Transverse colon (tissue), 4 donors: ENCODE measurements at regions not wholly inside any gene's neighbourhood (a gene's known extent, or its start where the extent isn't known, plus 50 kb on each side); places are given as distances from the start of the nearest gene placed in this dataset.

Experiments
- DNase-seq: peaks from one replicate; pipeline ENCODE4 v3.0.0-alpha.2; 2019
- H3K27ac ChIP-seq, 4 donors: fragments of 200-600 bp; sonication (generic); 2 replicates each; pipeline ENCODE4 v1.5.1; 2016 to 2018; ENCODE audit warnings: inconsistent platforms in 4 of 4
- H3K27me3 ChIP-seq: fragments of 200-600 bp; sonication (generic); 2 replicates; pipeline ENCODE4 v1.5.1; 2017; ENCODE audit warnings: inconsistent platforms
- H3K36me3 ChIP-seq, 4 donors: fragments of 200-600 bp; sonication (generic); 2 replicates each; pipeline ENCODE4 v1.5.1; 2017 to 2019; ENCODE audit warnings: inconsistent platforms in 4 of 4
- H3K4me1 ChIP-seq, 4 donors: fragments of 200-600 bp; sonication (generic); 2 replicates each; pipeline ENCODE4 v1.5.1; 2017 to 2020; ENCODE audit warnings: inconsistent platforms in 4 of 4
- H3K4me3 ChIP-seq, 4 donors: fragments of 200-600 bp; sonication (generic); 1 replicate in 1 of 4; 2 replicates in 3 of 4; pipeline versions ENCODE4 v1.5.1 to v1.6.1; 2017 to 2019; ENCODE audit warnings: inconsistent platforms in 4 of 4
- H3K9me3 ChIP-seq, 2 donors: fragments of 200-600 bp; sonication (generic); 2 replicates each; pipeline ENCODE4 v1.5.1; 2017 to 2019; ENCODE audit warnings: inconsistent platforms in 2 of 2
- EP300 ChIP-seq: sonication (generic); formaldehyde crosslinking; IDR thresholded peaks from one replicate; pipeline ENCODE4 v1.6.1; 2017; ENCODE audit warnings: antibody characterized with exemption, low read depth
- POLR2A ChIP-seq: fragments of 450-650 bp; IDR thresholded peaks from one replicate; pipeline ENCODE4 v1.6.1; 2016; ENCODE audit warnings: antibody characterized with exemption, mild to moderate bottlenecking, moderate library complexity
- POLR2AphosphoS5 ChIP-seq, 3 donors: sonication (generic); formaldehyde crosslinking; IDR thresholded peaks; one replicate each; pipeline ENCODE4 v1.6.1; 2016; ENCODE audit warnings: antibody characterized with exemption in 3 of 3
- WGBS, 2 donors: methylation state at CpG; one replicate each; pipeline ENCODE4 v1.1.5; 2018; ENCODE audit warnings: low coverage in 1 of 2; 5-methylcytosine and 5-hydroxymethylcytosine counted together
- in situ Hi-C, 4 donors: fragments of 200-750 bp; cut with MboI; loops; one replicate each; pipeline versions ENCODE4 v1.15.0 to v1.15.1; 2017; ENCODE audit warnings: low sequenced_read_pairs in 3 of 4, low pct_ligation_motif_present in 1 of 4, low pct_unique_long_range_greater_than_20kb in 1 of 4
- intact Hi-C: fragments of 100-400 bp; cut with DNase I; formaldehyde crosslinking; loops from one replicate; pipeline ENCODE4 v1.15.1; 2023; ENCODE audit warnings: low total_unique reads
- TF ChIP-seq, protein P1 (sequence below), 5 experiments: fragments of 200-600 bp in 3 of 5; fragments of 450-650 bp in 2 of 5; sonication (generic) in 3 of 5; IDR thresholded peaks; 1 replicate in 2 of 5; 2 replicates in 3 of 5; pipeline ENCODE4 v1.5.1; 2016 to 2017; ENCODE audit warnings: antibody characterized with exemption in 5 of 5, inconsistent platforms in 3 of 5, mild to moderate bottlenecking in 2 of 5, moderate library complexity in 1 of 5

DNA sequence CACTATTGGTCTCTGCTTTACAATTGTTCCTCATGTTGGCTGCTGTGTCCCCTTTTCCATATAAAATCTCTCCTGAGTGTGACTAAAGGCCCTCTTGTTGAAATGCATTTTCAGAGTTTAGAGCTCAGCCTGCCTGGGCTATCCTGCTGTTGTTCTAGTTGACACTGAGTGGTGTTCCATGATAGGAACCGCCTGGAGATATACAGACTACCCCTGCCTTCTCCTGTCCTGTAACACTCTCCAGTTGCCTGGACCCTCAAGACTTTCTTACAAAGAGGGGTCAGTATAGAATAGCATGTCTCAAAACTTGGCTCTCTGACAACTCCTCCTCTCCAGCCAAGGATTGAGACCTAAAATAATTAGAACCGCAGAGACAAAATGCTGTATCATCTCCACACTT, 152.0 kb upstream of the POU3F1 start:
- WGBS, 2 donors = 38 to 82% methylated on average over 1 to 2 of the region's 2 CpGs
- intact Hi-C loops = no loop called here
- no peaks in the 10 kb centered on the region for H3K4me1 ChIP-seq
- no peak for TF ChIP-seq EP300
- TF ChIP-seq POLR2A = no peak
- TF ChIP-seq, protein P1, sequence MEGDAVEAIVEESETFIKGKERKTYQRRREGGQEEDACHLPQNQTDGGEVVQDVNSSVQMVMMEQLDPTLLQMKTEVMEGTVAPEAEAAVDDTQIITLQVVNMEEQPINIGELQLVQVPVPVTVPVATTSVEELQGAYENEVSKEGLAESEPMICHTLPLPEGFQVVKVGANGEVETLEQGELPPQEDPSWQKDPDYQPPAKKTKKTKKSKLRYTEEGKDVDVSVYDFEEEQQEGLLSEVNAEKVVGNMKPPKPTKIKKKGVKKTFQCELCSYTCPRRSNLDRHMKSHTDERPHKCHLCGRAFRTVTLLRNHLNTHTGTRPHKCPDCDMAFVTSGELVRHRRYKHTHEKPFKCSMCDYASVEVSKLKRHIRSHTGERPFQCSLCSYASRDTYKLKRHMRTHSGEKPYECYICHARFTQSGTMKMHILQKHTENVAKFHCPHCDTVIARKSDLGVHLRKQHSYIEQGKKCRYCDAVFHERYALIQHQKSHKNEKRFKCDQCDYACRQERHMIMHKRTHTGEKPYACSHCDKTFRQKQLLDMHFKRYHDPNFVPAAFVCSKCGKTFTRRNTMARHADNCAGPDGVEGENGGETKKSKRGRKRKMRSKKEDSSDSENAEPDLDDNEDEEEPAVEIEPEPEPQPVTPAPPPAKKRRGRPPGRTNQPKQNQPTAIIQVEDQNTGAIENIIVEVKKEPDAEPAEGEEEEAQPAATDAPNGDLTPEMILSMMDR (IDR thresholded peaks at IDR 0.05) = no peak
- TF ChIP-seq POLR2AphosphoS5 (IDR thresholded peaks at IDR 0.05) = no peak
- H3K27ac ChIP-seq = no peak overlapping the region
- in situ Hi-C loops = no loop called here
- no peak overlapping the region for H3K4me3 ChIP-seq
- H3K36me3 ChIP-seq = no peaks in the 10 kb centered on the region
- H3K27me3 ChIP-seq = no peaks in the 10 kb centered on the region
- DNase-seq = no peak
- H3K9me3 ChIP-seq = no peaks in the 10 kb centered on the region

DNA sequence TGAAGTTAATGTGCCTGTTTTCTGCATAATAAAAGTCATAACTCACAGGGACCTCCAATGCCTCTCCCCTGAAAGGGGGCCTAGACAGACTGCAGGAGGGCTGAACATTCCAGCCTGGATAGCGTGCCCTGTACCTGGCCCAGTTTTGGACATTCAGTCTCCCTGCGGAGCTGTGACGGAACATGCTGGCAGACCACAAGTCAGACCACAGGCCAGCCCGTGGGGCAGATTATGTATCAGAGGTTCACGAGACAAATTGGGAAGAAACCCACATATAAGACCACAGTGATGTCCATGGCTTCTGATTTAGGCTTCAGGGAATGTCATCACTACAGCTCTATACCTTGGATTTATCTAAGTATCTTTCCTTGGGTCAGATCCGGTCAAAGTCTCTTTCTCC, 151.5 kb upstream of the POU3F1 start:
- 76 to 100% methylated on average over 1 to 6 of the region's 6 CpGs for WGBS, 2 donors

DNA sequence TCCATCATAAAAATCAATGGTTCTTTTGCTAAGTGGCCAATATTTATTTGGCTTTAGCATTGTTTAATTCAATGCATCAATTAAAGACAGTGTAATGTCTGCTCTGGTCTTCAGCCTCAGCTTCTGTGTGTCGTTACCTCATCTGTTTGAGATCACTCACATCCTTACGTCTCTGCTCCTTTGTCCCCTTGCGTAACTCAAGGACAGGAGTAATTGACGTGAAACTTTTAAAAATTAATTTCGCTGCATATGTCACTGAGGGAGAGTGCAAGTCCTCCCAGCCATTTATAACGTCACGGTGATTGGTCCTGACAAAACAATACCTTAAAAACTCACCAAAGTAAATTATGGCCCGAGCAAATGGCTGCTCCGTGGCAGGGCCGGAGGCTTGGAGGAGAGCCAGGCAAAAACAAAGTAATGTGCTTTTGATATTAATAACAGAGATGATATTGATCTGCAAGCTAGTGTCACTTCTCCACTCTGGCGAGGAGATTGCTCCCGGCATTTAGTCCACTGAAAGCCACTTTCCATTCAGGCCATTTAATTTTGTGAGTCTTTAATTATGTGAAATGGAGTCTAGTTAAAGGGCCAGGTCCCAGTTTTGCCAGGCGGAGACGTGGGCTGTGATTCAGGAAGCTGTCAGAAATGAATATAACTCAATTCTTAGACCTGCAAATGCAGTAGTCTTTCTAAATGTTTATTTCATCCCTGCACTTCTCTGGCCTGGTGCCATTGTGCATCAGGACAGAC, 150.9 kb upstream of the POU3F1 start:
- H3K4me3 ChIP-seq = no peak overlapping the region
- H3K36me3 ChIP-seq = no peaks in the 10 kb centered on the region
- no peak for DNase-seq
- 49 to 54% methylated on average over 12 to 14 of the region's 14 CpGs for WGBS, 2 donors
- no peaks in the 10 kb centered on the region for H3K27me3 ChIP-seq
- intact Hi-C loops = no loop called here
- in situ Hi-C loops = no loop called here
- no peaks in the 10 kb centered on the region for H3K4me1 ChIP-seq
- no peaks in the 10 kb centered on the region for H3K9me3 ChIP-seq
- H3K27ac ChIP-seq = no peak overlapping the region
- TF ChIP-seq POLR2AphosphoS5 (IDR thresholded peaks at IDR 0.05) (no peak), POLR2A (no peak), EP300 (no peak)
- TF ChIP-seq, protein P1 (IDR thresholded peaks at IDR 0.05) = no peak

More for the DNA sequence above, 151.5 kb upstream of the POU3F1 start:
- no peak for DNase-seq
- no peak overlapping the region for H3K4me3 ChIP-seq
- no peaks in the 10 kb centered on the region for H3K27me3 ChIP-seq
- intact Hi-C loops (no loop called here), in situ Hi-C loops (no loop called here)
- no peaks in the 10 kb centered on the region for H3K36me3 ChIP-seq
- H3K4me1 ChIP-seq = no peaks in the 10 kb centered on the region
- H3K27ac ChIP-seq = no peak overlapping the region
- TF ChIP-seq POLR2AphosphoS5 (IDR thresholded peaks at IDR 0.05) (no peak), POLR2A (no peak), EP300 (no peak)
- TF ChIP-seq, protein P1 (IDR thresholded peaks at IDR 0.05) = no peak
- no peaks in the 10 kb centered on the region for H3K9me3 ChIP-seq

DNA sequence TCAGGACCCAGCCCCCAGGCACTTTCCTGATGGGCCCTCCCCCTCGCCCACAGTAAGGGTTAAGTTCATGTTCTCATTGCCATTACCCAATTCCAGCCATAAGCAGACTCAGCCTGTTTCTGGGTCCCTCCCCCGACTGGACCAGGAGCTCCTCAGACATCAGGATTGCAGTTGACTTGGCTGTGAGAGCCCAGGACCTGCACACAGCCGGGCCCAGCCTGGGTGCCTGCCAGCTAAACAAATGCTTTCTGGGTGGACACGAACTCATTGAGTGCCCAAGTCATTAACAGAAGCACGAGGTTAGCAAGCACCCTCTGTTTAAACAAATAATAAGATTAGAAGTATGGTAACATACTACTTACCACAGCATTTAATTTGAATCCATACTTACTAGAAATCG, 147.9 kb upstream of the POU3F1 start:
- H3K4me3 ChIP-seq = no peak overlapping the region
- H3K27me3 ChIP-seq = peaks cover 12% of the 10 kb centered on the region
- H3K36me3 ChIP-seq = no peaks in the 10 kb centered on the region
- no peak overlapping the region for H3K27ac ChIP-seq
- H3K4me1 ChIP-seq = no peaks in the 10 kb centered on the region
- DNase-seq = no peak
- H3K9me3 ChIP-seq = no peaks in the 10 kb centered on the region
- TF ChIP-seq POLR2A (no peak), POLR2AphosphoS5 (IDR thresholded peaks at IDR 0.05) (no peak), EP300 (no peak)
- TF ChIP-seq, protein P1 (IDR thresholded peaks at IDR 0.05) = no peak
- intact Hi-C loops = no loop called here
- WGBS, 2 donors = 43 to 58% methylated on average over 1 to 6 of the region's 6 CpGs
- in situ Hi-C loops = no loop called here
